HG03135 (cell line): ENCODE measurements at regions not wholly inside any gene's neighbourhood (a gene's known extent, or its start where the extent isn't known, plus 50 kb on each side); places are given as distances from the start of the nearest gene placed in this dataset.
"Not testable (repeated sequence)": the region's sequence is repeated elsewhere in the genome, so short reads cannot be mapped to it uniquely, and the experiment has no call there.

Experiments
- ATAC-seq: cut with Tn5 transposase; IDR thresholded peaks from one replicate; pipeline ENCODE4 v1.9.1; 2021; ENCODE audit warnings: mild to moderate bottlenecking, moderate library complexity; ENCODE audit not compliant: unreplicated experiment

GRCh38 chrX:97850911-97851310, 967.2 kb downstream of the RPA4 start:
- no peak for ATAC-seq

GRCh38 chrX:97854086-97854485, 970.4 kb downstream of the RPA4 start:
- no peak for ATAC-seq

- no peak for ATAC-seq
Observed at GRCh38 chrX:97858592-97858991, 974.9 kb downstream of the RPA4 start.

GRCh38 chrX:97860226-97860625, 976.5 kb downstream of the RPA4 start:
- no peak for ATAC-seq

- no peak for ATAC-seq
Observed at GRCh38 chrX:97863261-97863660, 979.6 kb downstream of the RPA4 start.

- no peak for ATAC-seq
Observed at GRCh38 chrX:97867266-97867665, 983.6 kb downstream of the RPA4 start.

GRCh38 chrX:97876697-97877407, 993.1 kb downstream of the RPA4 start:
- no peak for ATAC-seq

DNA sequence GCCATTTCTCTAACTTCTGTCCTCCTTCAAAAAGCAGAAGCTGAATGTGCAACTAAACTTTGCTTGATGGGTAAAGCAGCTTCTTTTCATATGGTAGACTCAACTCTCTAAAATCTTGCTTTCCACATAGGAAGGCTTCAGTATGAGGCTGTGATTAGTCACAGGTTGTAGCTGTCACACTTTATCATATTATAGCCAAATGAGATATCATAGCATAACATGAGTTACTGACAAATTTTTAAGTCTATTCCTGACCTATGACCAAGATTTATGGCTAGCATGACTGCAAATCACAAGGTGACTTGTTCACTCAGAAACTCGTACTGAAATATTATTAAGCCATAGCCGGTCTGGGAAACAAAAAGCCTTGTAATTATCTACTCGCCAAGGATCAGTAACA, 998.6 kb downstream of the RPA4 start:
- no peak for ATAC-seq

DNA sequence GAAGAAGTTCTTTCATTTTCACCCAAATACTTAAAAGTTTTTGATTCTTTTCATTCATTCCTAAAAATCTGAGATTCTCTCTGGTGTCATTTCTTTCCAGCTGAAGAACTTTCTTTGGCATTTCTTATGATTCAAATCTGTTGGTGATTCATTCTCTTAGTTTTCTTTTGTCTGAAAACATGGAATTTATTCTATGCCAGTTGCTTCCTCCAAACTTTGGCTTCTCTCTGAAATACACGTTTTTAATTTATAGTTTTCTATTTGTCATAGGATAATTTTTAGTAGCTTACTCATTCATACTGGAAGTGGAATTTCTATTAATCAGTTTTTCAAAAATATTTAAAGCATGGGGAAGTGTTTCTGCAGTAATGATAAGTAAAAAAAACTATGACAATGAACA, 1012.0 kb downstream of the RPA4 start:
- no peak for ATAC-seq

DNA sequence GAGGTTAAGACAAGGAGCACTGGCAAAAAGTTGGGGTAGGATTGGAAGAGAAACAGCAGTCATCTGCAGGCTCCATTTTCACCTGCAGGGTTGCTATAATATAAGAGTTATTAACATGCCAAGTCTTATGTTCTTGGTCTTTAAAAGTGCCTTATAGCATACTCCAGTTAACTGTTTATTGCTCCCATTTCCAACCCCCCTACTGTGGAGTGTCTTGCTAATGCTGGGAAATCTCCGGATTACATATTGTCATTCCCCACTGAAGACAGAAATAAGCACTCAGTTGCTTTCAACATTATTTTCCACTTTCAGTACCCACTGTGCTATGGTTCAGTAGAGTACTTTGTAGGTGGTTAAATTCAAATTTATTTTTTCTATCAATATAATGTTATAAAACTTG, 1014.3 kb downstream of the RPA4 start:
- no peak for ATAC-seq

DNA sequence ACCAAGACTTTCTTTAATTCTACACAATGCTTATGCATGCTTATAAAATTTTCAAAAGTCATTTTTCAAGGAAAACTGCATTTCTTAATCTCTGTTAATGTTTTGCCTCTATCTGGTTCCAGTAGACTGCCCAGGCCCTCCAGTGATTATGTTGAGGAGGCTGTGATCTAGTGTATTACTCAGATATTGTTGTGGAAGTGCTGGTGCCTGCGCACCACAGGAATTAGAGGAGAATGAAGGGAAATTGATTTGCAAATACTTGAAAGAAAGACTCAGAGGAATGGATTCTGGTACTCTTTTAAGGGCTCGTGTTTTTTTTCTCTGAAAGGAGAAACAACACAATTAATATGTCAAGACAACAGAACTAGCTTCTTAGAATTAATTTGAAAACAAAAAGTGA, 1015.1 kb downstream of the RPA4 start:
- no peak for ATAC-seq

GRCh38 chrX:97907791-97908190, 1024.1 kb downstream of the RPA4 start:
- ATAC-seq = no peak

GRCh38 chrX:97909245-97909644, 1025.5 kb downstream of the RPA4 start:
- peak; percentile 95 for ATAC-seq

DNA sequence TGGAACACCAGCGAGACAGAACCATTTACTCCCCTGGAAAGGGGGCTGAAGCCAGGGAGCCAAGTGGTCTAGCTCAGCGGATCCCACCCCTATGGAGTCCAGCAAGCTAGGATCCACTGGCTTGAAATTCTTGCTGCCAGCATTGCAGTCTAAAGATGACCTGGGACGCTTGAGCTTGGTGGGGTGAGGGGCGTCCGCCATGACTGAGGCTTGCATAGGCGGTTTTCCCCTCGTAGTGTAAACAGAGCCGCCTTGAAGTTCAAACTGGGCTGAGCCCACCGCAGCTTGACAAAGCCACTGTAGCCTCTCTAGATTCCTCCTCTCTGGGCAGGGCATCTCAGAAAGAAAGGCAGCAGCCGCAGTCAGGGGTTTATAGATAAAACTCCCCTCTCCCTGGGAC, 1031.7 kb downstream of the RPA4 start:
- not testable (repeated sequence) for ATAC-seq

GRCh38 chrX:97921223-97921622, 1037.5 kb downstream of the RPA4 start:
- ATAC-seq = not testable (repeated sequence)

- ATAC-seq = no peak
Observed at GRCh38 chrX:97931586-97931985, 1047.9 kb downstream of the RPA4 start.

GRCh38 chrX:97936296-97936695, 1052.6 kb downstream of the RPA4 start:
- no peak for ATAC-seq

DNA sequence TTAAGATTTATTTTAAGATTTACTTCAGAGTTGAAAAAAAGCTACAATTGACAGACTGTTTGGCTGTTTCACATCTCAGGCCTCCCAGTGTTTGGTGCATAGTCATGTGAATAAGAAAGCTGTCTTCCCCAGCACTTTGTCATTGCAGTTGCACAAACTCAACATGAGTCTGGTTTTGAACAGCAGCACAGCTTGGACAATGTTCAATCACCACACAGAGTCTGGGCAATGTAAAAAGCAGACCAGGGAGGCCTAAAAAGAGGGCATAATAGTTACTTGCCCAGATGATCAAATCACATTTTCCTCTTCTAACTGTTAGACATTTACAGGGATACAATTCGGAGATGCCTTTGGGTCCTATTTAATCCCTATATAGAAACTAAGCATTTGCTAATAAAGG, 1055.0 kb downstream of the RPA4 start:
- no peak for ATAC-seq

DNA sequence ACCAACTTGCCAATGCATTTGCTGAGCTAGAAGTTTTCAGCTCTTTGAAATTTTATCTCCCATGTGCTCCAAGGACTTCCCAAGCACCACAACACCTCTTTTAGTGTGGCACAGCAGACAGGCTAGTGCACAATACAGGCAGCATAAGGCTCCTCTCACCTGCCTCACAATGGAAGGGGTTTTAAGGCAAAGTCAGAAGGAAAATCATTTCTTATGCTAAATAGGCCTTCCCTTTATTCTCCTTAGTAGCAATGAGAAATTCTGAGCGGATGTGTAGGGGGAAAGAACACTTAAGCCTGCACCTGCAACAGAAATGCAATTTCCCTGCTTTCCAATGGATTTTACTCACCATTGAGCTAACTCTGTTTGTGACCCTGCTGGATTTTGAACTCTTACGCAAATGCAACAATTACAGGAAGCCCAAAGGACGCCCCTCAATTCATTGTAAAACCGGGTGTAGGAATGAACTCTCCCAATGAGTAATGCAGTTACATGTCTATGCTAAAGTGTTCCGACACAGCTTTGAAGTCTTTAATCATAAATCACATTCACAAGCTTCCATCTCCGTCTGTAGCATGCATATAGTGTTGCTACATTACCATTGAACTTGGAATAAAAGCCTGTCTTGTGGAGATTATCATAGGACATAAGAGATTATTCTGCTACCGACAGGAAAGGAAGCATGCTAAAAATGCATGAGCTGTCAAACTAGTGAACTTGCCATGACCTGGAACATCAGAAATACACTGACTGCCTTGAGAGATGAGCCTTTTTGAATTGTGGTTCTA, 1084.9 kb downstream of the RPA4 start:
- ATAC-seq = no peak

DNA sequence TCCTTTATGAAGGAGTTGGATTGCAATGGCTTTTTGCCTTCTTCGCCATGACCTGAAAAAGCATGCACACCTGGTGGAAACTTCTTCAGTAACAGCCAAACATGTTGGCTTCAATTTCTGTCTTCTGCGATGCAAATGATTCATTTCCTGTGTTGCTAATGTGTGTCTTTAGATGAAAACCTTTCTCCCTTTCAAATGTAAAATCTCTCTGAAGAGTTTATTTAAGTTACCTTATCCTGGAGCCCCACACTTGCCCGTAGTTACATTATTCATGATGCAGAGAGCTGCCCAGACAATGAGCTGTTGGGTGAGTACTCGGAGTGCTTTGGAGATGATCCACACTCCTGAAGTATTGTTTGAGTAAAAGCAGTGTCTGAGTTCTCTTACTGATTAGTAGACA, 1100.9 kb downstream of the RPA4 start:
- no peak for ATAC-seq

DNA sequence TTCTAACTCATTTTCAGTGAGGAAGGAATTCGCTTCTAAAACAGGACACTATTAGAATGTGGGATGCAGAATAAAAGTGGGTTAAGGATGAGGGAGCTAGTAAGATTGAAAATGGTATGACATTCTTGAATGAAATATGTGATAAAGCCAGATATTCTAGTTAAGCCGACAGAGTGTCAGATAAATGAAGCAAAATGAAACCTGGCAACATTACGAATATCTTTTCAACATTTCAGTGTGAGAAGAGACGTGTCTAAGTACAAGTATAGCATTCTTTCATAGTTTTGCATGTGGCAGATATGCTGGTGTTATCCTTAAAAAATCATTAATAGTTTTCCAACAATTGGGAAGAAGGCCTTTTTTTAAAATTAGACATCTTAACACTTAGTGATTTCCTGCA, 1101.4 kb downstream of the RPA4 start:
- ATAC-seq = no peak

DNA sequence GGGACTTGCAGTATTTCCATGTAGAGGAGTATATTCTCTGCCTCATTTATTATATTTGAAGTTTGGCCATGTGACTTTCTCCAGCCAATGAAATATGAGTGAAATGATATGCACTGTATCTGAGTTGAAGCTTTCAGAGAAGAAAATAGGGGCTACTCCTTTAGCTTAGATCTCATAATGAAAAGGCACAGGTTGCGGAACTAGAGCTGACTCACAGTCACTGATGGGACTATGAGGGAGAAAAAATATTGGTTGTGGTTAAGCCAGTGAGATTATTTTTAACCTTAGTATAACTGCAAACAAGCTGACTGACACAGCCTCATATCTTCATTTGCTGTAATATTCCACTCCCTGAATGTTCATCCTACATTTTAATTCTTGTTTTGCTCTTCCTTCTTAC, 1104.3 kb downstream of the RPA4 start:
- no peak for ATAC-seq
